ENCODE measurements at regions not wholly inside any gene's neighbourhood (a gene's known extent, or its start where the extent isn't known, plus 50 kb on each side); places are given as distances from the start of the nearest gene placed in this dataset.

- TF ChIP-seq, protein P1, sequence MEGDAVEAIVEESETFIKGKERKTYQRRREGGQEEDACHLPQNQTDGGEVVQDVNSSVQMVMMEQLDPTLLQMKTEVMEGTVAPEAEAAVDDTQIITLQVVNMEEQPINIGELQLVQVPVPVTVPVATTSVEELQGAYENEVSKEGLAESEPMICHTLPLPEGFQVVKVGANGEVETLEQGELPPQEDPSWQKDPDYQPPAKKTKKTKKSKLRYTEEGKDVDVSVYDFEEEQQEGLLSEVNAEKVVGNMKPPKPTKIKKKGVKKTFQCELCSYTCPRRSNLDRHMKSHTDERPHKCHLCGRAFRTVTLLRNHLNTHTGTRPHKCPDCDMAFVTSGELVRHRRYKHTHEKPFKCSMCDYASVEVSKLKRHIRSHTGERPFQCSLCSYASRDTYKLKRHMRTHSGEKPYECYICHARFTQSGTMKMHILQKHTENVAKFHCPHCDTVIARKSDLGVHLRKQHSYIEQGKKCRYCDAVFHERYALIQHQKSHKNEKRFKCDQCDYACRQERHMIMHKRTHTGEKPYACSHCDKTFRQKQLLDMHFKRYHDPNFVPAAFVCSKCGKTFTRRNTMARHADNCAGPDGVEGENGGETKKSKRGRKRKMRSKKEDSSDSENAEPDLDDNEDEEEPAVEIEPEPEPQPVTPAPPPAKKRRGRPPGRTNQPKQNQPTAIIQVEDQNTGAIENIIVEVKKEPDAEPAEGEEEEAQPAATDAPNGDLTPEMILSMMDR (IDR thresholded peaks at IDR 0.05): no peak
- no peak for TF ChIP-seq EP300 (IDR thresholded peaks at IDR 0.05)
Measured at GRCh38 chr11:116057000-116057399, 552.8 kb upstream of the CADM1 start.
